Inflammatory macrophage treated with lipopolysaccharide for 1 hour (primary cell): ENCODE measurements at regions not wholly inside any gene's neighbourhood (a gene's known extent, or its start where the extent isn't known, plus 50 kb on each side); places are given as distances from the start of the nearest gene placed in this dataset.

Experiments used
- DNase-seq, 2 donors: peaks; one replicate each; pipeline ENCODE4 v3.0.0-alpha.2; 2020 to 2022

DNA sequence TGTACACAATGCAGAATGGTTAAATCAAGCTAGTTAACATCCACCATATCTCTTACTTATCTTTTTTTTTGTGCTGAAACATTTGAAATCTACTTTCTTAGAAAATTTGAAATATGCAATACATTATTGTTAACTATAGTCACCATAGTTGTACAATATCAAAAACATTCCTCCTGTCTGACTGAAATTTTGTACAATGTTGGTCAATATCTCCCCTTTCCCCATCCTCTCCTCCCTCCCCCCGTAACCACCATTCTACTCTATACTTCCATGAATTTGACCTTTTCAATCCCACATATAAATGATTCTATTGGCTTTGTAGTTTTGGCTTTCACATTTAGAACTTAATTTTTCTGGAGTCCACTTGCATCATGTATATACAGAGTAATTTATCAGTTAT lies 63.5 kb upstream of the DCD start:
- no peak for DNase-seq

DNA sequence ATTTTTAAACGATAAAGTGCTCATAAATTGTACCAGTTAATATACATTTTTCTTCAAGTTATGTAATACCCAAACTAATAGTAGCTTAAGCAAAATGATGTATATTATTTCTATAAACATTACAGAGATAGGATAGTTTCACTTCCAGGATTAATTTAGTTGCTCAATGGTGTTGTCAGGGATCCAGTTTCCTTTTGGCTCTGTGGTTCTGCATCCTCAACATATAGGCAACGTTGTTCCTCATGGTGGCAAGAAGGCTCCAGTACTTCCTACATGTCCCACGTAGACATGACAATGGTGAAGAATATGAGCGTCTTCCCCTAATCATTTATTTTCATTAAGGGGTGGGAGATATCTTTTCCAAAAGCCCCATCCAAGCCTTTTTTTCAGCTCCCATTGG lies 60.7 kb upstream of the DCD start:
- DNase-seq = peak; percentile 82 to 83

DNA sequence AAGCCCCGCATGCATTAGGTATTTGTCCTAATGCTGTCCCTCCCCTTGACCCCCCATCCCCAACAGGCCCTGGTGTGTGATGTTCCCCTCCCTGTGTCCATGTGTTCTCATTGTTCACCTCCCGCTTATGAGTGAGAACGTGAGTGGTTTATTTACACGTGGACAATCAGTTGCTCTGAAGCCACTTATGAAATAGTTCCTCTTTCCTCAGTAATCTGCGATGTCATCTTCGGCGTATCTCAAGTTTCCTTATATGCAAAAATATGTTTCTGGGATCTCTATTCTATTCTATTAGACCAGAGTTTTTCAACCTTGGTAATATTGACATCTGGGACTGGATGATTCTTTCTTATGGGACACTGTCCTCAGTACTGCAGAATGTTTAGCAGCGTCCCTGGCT lies 56.0 kb upstream of the DCD start:
- DNase-seq = peak; percentile 46 to 48

DNA sequence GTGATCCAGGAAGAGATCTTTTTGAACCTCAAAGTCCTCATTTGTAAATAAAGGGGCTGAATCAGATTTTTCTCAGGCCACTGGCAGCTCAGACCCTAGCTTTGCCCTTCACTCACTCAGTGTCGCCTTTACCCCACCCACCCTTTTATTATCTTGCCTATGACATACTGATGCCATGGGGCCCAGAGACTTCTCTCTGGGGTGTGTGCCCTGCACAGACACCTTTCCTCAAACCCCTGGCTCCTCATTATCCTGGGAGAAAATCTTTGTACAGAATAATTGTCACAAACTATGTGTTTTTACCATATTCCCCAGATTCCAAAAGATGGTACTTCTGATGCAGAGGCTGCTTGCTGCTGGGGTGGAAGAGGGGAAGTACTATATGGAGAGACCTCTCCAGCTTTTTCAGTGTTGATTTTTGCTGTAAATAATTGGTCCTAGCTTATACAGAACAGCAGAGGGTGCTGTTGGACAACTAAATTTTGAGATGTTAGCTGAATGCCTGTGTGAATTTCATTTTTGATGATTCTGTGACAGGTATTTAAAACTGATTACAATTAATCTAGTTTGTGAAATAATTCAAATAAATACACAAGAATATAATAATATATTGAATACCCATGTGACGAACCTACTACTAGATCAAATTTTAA lies 53.9 kb upstream of the DCD start:
- DNase-seq = peak; percentile 43 to 75

DNA sequence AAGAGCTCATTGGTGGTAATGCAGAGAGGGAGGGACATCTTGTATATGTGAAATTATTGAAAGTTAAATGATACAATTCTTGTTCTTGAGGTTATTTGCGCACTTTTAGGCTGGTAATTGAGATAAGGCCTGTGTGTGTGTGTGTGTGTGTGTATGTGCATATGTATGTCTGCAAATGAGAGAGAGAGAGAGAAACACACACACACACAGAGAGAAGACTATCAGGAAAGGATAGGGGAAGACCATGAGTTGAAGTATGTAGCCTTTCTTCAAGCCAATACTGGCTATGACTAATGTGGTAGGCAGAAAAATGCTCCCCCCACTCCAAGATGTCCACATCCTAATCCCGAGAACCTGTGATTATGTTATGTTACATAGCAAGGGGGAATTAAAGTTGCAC lies 52.7 kb upstream of the DCD start:
- no peak for DNase-seq

DNA sequence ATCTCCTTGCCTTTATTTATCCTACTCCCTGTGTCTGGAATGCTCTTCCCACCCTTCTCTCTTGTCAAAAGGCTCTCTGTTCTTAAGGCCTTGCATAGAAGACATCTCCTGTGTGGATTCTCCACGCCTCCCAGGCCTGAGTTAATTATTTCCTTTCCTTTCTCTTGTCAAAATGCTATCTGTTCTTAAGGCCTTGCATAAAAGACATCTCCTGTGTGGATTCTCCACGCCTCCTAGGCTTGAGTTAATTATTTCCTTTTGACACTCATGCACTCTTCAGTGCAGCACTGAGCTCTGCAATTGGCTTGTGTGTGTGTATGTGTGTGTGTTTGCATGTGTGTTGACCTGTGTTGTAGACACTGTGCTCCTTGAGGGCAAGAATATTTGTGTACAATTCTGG lies 52.1 kb upstream of the DCD start:
- no peak for DNase-seq
